NCI-H146 (cell line): ENCODE measurements at regions not wholly inside any gene's neighbourhood (a gene's known extent, or its start where the extent isn't known, plus 50 kb on each side); places are given as distances from the start of the nearest gene placed in this dataset.

Source experiments
- DNase-seq: peaks from one replicate; lab custom pipeline; 2025; lab: John Stamatoyannopoulos, UW

GRCh38 chr17:56739376-56739775 lies 94.3 kb downstream of the C17orf67 start:
- DNase-seq: no peak

GRCh38 chr17:56739776-56740175 lies 93.9 kb downstream of the C17orf67 start:
- DNase-seq: no peak

- no peak for DNase-seq
These were observed 93.2 kb downstream of the C17orf67 start for GRCh38 chr17:56740481-56740880.
